Stimulated activated effector memory CD8-positive, alpha-beta T cell treated with anti-CD3 and anti-CD28 coated beads, Interleukin-12 subunit alpha, Interleukin-12 subunit beta, amount 100 ng/mL, for 72 hours (primary cell): ENCODE measurements at regions not wholly inside any gene's neighbourhood (a gene's known extent, or its start where the extent isn't known, plus 50 kb on each side); places are given as distances from the start of the nearest gene placed in this dataset.

Experiments
- ATAC-seq: fragments of 150-1000 bp; cut with Tn5 transposase; 2 replicates; pipeline ENCODE4 v1.10.0; 2021
- DNase-seq, 2 donors: peaks; one replicate each; pipeline ENCODE4 v3.0.0; 2021 to 2022; ENCODE audit warnings: low spot score in 2 of 2
- H3K27ac Mint-ChIP-seq: one replicate; pipeline ENCODE4 v1.8.0; 2022; ENCODE audit warnings: mild to moderate bottlenecking, mixed read lengths
- H3K36me3 Mint-ChIP-seq: one replicate; pipeline ENCODE4 v1.8.0; 2022; ENCODE audit warnings: mild to moderate bottlenecking, mixed read lengths
- H3K4me1 Mint-ChIP-seq: one replicate; pipeline ENCODE4 v1.8.0; 2022; ENCODE audit warnings: mixed read lengths
- H3K4me3 Mint-ChIP-seq: one replicate; pipeline ENCODE4 v1.8.0; 2022; ENCODE audit warnings: mild to moderate bottlenecking, mixed read lengths
- H3K9me3 Mint-ChIP-seq: one replicate; pipeline ENCODE4 v1.8.0; 2022; ENCODE audit warnings: mixed read lengths

DNA sequence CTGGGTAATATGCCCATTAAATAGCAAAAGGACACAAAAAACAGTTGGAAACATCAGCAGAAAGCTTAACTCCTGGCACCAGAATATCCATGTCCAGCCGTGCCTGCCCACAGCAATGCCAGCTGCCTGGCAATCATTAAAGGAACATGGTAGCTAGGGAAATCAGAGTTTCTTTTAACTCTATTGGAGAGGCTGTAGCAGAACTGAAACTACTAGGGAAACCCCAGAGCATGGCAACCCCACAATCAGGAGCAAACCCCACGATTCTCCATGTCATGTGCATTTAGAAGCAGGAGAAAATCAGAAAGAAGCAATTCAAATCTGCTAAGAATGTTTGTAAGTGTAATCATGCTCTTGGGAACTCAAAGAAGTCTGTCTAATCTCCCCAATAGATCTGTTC, 409.0 kb upstream of the SMIM21 start:
- no peaks in the 10 kb centered on the region for H3K4me1 Mint-ChIP-seq
- no peaks in the 10 kb centered on the region for H3K9me3 Mint-ChIP-seq
- H3K4me3 Mint-ChIP-seq, result no peak overlapping the region
- ATAC-seq (no peak), DNase-seq (peak in 1 of 2 donors; percentile 2)
- no peak overlapping the region for H3K27ac Mint-ChIP-seq
- no peaks in the 10 kb centered on the region for H3K36me3 Mint-ChIP-seq

DNA sequence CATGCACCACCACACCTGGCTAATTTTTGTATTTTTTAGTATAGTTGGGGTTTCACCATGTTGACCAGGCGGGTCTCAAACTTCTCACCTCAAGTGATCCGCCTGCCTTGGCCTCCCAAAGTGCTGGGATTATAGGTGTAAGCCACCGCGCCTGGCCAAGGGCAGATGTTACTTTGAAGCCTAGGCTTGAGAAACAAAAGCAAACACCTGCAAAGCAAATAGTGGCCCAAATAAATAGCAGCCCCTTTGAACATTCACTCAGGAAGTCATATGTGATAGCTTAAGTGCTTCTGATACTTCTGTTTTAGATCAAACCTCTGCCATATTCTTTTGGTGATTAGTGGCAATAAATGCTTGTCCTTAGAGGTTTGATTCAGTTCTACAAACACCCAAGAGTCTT, 404.5 kb upstream of the SMIM21 start:
- Mint-ChIP-seq H3K36me3 (no peaks in the 10 kb centered on the region), H3K9me3 (no peaks in the 10 kb centered on the region), H3K27ac (no peak overlapping the region), H3K4me1 (no peaks in the 10 kb centered on the region), H3K4me3 (no peak overlapping the region)
- ATAC-seq (no peak), DNase-seq (no peak)

DNA sequence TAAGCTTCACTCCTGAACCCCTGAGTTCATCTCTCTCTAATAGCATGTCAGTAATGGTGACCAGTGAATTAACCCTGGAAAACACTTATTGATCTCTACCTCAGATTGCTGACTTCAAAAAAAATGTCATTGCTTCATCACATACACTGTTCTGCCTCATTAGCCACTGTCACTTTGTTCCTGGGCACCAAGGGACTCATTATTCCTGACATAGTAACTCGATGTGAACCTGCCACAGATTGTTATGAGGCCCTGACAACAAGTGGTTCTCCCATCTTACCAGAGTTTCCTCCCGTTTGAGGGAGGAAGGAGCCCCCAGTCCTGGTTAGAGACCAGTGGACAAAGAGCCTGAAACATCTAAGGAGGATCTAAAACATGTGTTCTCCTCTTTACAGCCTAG, 403.3 kb upstream of the SMIM21 start:
- H3K27ac Mint-ChIP-seq, result no peak overlapping the region

DNA sequence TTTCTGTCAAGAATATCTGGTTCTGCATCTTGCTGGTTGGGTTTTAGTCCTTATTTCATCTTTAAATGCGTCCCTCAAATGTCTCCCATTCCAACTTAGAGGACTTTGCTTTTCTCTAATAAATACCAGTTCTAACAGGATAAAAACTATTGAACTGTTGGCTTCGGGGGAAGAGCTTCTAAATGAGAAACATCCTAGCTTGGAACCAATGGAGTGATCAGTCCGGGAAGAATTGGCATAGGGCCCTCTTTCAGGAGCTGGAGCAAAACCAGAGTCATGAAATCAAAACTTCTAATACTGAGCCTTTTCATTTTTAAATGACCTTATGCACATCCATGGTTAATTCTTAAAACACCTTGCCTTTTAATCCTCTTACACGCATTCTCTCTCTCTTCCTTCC, 401.6 kb upstream of the SMIM21 start:
- H3K4me1 Mint-ChIP-seq, result no peaks in the 10 kb centered on the region
- no peak for ATAC-seq
- no peak overlapping the region for H3K27ac Mint-ChIP-seq
- H3K36me3 Mint-ChIP-seq, result no peaks in the 10 kb centered on the region
- no peak for DNase-seq
- H3K4me3 Mint-ChIP-seq, result no peak overlapping the region
- no peaks in the 10 kb centered on the region for H3K9me3 Mint-ChIP-seq

More for the DNA sequence above, 403.3 kb upstream of the SMIM21 start:
- ATAC-seq, result no peak
- Mint-ChIP-seq H3K36me3 (no peaks in the 10 kb centered on the region), H3K9me3 (no peaks in the 10 kb centered on the region), H3K4me3 (no peak overlapping the region), H3K4me1 (no peaks in the 10 kb centered on the region)
- no peak for DNase-seq

DNA sequence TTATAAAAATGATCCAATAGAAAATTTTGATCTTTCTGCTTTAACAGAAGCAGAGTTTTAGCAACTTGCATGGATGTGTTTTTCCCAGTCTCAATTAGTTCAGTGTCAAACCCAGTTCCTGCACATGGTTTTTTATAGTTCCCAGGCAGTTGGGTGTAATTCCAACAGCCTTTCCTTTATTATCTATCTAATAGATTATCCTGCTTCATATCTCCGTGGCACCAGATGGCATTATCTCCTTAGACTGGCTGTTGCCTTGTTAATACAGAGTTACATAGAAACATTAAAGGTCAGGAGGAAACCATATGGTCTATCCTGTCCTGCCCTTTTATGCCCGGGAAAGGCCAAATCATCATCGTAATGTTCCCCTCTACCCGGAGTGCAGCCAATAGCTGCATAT, 400.9 kb upstream of the SMIM21 start:
- no peak overlapping the region for H3K4me3 Mint-ChIP-seq
- no peak for ATAC-seq
- H3K9me3 Mint-ChIP-seq, result no peaks in the 10 kb centered on the region
- no peaks in the 10 kb centered on the region for H3K4me1 Mint-ChIP-seq
- no peak overlapping the region for H3K27ac Mint-ChIP-seq
- no peaks in the 10 kb centered on the region for H3K36me3 Mint-ChIP-seq
- no peak for DNase-seq

DNA sequence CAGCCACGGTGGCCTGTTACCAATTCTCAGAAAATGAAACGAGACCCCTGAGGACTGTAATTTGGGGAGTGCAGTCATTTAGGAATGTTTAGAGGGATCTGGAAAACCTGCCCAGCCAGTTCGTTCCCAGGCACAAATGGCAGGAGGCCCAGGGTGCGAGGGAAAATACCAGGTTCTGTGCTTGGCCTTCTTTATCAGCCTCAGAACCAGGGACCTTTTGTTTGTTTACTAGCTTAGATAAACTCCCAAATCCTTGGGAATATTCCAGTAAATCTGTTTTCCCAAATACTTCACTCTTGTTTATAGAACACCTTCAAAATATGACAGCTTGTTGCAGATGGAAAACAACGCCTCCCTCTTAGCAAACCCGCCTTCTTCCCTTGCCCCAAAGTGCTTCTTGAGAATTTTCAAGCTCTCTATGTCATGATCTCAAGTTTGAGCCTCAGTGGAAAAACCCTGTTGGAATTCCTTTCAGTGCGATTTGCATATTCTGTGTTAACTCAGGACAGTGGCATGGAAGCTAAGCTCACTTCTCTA, 400.3 kb upstream of the SMIM21 start:
- DNase-seq (no peak), ATAC-seq (no peak)
- Mint-ChIP-seq H3K4me3 (no peak overlapping the region), H3K4me1 (no peaks in the 10 kb centered on the region), H3K27ac (no peak overlapping the region), H3K36me3 (no peaks in the 10 kb centered on the region), H3K9me3 (no peaks in the 10 kb centered on the region)

DNA sequence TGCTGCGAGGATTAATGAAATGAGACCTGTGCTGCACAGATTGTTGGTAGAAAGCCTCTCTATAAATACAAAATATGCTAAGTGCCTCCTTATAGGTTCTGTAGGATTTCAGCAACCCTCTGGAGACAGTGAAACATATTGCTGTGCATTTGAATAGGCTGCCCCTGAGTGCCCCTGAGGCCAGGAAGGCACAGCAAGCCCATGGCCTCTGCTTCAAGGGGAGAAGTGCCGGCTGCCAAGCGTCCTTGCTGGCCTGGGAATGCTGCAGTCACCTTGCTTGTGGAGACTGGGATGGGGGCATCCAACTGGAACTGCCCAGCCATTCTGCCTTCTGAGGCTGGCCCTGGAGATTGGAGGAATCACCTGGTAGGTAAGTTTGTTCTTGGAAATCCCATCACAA, 397.2 kb upstream of the SMIM21 start:
- Mint-ChIP-seq H3K9me3 (peaks cover 3% of the 10 kb centered on the region), H3K27ac (no peak overlapping the region), H3K4me3 (no peak overlapping the region), H3K36me3 (no peaks in the 10 kb centered on the region), H3K4me1 (no peaks in the 10 kb centered on the region)
- ATAC-seq (no peak), DNase-seq (no peak)

DNA sequence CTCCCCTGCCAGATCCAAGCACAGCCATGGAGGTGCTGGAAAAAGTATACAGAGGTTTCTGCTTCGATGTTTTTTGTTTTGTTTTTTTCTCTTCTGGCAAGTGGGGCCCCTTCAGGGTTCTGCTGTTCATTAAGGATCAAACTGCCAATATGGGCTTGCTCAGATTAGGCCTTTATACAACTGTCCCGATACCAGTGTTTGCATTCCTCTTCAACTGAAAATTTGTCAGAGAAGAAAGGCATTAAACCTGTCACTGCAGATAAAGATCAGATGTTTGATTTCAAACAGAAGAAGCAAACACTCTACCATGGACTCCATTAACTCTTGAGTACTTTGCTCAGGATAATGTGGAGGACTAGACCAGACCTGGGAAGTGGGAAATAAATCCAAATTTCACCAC, 396.0 kb upstream of the SMIM21 start:
- H3K9me3 Mint-ChIP-seq, result peaks cover 3% of the 10 kb centered on the region
- no peaks in the 10 kb centered on the region for H3K4me1 Mint-ChIP-seq
- H3K27ac Mint-ChIP-seq, result no peak overlapping the region
- DNase-seq (no peak), ATAC-seq (no peak)
- no peaks in the 10 kb centered on the region for H3K36me3 Mint-ChIP-seq
- no peak overlapping the region for H3K4me3 Mint-ChIP-seq

DNA sequence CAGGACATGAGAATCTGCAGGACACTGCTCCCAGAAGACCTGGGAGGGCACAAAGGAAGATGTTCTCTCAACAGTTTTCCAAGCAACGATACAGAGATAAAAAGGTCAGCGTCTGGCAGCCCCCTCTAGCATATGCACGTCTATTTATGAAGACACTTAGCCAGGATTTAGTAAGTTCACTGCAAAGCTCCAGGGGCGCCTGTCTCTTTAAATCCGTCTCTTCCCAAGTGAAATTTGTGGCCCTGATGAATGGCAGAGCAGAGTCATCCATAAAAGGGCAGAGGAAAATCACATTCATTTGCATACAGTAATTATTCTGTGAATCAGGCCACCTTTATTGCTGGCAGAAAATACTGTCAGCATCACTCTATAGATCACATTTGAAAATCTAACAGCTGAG, 390.9 kb upstream of the SMIM21 start:
- Mint-ChIP-seq H3K27ac (no peak overlapping the region), H3K36me3 (no peaks in the 10 kb centered on the region), H3K9me3 (peaks cover 3% of the 10 kb centered on the region), H3K4me3 (no peak overlapping the region), H3K4me1 (no peaks in the 10 kb centered on the region)
- DNase-seq, result no peak
- no peak for ATAC-seq

DNA sequence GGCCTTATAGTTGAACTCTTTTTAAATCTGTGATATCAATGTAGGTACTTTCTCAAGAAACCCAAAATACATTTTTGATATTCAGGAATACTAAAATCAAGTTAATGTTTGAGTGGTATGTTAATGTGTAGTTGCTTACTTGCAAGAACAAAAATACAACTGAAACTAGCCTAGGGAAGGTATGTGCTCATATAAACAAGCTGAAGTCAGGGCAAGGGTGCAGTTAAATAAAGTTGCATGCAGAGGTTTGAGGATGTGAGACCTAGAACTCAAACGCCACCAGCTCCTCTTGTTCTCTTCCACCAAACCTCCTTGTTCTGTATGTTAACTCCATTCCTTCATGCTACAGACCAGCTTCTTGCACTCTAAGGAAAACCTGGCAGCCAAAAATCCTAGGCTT, 388.3 kb upstream of the SMIM21 start:
- no peaks in the 10 kb centered on the region for H3K4me1 Mint-ChIP-seq

DNA sequence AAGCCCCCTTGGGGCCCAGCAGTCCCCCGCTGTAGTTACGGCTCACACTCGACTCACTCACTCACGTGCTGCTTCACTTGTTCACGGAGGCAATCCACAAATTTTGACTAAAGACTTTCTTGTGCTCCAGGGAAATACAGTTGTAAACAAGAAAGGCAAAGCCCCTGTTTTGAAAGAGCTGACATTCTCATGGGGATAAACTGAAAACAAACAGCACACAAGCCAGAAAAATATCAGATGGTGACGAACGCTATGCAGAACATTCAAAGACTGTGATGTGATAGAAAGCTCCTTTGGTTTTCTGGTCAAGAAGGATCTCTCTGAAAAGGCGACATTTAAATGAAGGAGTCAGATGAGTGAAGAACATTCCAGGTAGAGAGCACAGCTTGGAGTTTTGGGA, 385.3 kb upstream of the SMIM21 start:
- ATAC-seq (no peak), DNase-seq (no peak)
- no peak overlapping the region for H3K4me3 Mint-ChIP-seq
- no peaks in the 10 kb centered on the region for H3K36me3 Mint-ChIP-seq
- H3K4me1 Mint-ChIP-seq, result no peaks in the 10 kb centered on the region
- H3K9me3 Mint-ChIP-seq, result no peaks in the 10 kb centered on the region
- no peak overlapping the region for H3K27ac Mint-ChIP-seq

More for the DNA sequence above, 388.3 kb upstream of the SMIM21 start:
- no peak for DNase-seq
- H3K27ac Mint-ChIP-seq, result no peak overlapping the region
- H3K36me3 Mint-ChIP-seq, result no peaks in the 10 kb centered on the region
- no peak overlapping the region for H3K4me3 Mint-ChIP-seq
- ATAC-seq, result no peak
- peaks cover 3% of the 10 kb centered on the region for H3K9me3 Mint-ChIP-seq

DNA sequence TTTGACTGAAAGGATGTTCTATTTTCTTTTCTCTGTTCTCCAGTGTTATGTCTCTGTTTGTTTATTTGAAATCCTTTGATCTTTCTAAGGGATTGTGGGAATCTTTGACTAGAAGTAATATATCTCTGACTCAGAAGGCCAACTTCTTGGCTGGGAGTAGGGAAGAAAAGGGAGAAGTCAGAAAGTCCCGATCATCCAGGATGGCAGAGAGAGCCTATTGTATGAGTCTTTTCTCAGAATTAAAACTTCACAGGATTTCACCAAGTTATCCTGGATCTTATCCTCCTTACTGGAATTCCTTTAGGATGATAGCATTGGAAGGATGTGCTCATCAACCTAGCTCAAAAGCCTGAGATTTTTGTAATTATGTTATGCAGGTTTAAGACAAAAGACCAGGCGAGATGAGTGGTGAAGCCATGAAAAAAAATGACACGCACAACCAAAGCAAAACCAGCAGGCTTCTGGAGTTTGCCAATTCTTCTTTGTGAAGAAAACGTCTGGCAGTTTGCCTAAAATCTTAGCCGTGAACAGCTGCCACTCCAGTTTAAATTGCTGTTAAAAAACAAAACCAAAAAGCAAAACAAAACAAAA, 383.6 kb upstream of the SMIM21 start:
- DNase-seq (no peak), ATAC-seq (no peak)
- H3K4me3 Mint-ChIP-seq, result no peak overlapping the region
- no peak overlapping the region for H3K27ac Mint-ChIP-seq
- H3K9me3 Mint-ChIP-seq, result peaks cover 2% of the 10 kb centered on the region
- H3K4me1 Mint-ChIP-seq, result no peaks in the 10 kb centered on the region
- no peaks in the 10 kb centered on the region for H3K36me3 Mint-ChIP-seq

DNA sequence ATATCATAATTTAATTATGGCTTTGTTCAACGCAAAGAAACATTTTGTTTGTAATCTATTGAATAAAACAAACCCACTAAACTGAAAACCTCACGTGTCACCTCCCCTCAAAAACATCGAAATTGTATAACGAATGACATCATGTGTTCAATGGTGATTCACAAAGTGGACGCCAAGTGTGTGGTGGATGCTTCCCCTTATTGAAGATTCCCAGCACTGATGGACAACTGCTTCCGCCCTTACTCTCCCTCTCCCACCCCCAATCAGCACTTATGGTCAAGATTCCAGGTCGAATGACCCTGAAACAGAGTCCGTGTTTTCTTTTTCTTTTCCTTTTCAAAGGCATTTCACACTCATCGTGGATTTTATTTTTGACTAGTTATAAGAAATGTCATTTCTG, 383.0 kb upstream of the SMIM21 start:
- H3K4me1 Mint-ChIP-seq, result no peaks in the 10 kb centered on the region
- H3K27ac Mint-ChIP-seq, result no peak overlapping the region
- peaks cover 2% of the 10 kb centered on the region for H3K9me3 Mint-ChIP-seq
- no peak overlapping the region for H3K4me3 Mint-ChIP-seq
- DNase-seq, result no peak
- ATAC-seq, result no peak
- H3K36me3 Mint-ChIP-seq, result no peaks in the 10 kb centered on the region

DNA sequence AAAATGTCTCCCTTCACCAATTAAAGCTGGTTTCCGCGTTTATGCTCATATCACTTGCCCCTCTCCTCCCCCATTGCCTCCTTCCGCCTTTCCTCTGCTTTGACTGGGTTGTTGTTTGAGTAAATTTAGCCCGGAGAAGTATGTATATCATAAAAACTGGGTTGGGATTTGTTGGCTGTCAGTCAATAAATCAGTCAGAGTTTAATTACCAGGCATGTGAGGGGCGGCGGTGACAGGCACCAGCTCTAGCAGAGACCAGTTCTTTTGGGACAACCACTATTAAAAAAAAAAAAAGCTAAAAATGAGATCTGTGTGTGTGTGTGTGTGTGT, 382.4 kb upstream of the SMIM21 start:
- Mint-ChIP-seq H3K4me1 (no peaks in the 10 kb centered on the region), H3K4me3 (no peak overlapping the region), H3K9me3 (peaks cover 2% of the 10 kb centered on the region), H3K27ac (no peak overlapping the region), H3K36me3 (no peaks in the 10 kb centered on the region)
- no peak for DNase-seq
- no peak for ATAC-seq

DNA sequence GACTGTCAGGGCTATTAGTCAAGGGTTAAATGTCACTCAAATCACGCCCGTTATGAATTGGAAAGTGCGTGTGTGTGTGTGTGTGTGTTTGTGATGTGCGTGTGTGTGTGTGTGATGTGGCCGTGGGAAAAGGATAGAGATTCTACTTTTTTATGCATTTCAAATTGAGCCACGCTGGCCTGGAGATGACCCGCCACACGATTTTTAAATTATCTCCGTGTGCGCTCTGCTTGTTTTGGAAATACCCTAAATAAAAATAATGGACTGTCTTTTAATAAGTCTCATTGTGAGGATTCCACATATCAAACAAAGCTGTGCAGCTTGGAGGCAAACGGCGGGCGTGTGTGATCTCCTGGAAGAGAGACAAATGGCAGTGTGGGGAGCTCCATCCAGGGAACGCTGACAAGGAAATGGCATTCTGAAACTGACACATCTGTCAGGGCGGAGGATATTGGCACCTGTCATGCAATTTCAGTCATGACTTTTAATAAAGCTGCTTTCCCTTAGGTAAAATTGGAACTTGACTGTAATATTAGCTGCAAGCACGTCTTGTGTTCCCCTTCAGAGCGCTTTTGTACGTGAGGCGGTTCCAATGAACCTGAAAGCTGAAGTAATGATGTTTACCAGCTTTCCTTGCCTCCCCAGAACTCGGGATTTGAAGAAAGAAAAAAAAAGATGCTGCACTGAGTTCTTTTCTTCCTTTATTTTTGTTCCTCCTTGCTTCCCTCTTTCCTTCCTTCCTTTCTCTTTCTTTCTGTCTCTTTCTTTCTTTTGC, 381.8 kb upstream of the SMIM21 start:
- no peak overlapping the region for H3K27ac Mint-ChIP-seq
- ATAC-seq (no peak), DNase-seq (no peak)
- no peak overlapping the region for H3K4me3 Mint-ChIP-seq
- H3K4me1 Mint-ChIP-seq, result no peaks in the 10 kb centered on the region
- no peaks in the 10 kb centered on the region for H3K36me3 Mint-ChIP-seq
- peaks cover 2% of the 10 kb centered on the region for H3K9me3 Mint-ChIP-seq

DNA sequence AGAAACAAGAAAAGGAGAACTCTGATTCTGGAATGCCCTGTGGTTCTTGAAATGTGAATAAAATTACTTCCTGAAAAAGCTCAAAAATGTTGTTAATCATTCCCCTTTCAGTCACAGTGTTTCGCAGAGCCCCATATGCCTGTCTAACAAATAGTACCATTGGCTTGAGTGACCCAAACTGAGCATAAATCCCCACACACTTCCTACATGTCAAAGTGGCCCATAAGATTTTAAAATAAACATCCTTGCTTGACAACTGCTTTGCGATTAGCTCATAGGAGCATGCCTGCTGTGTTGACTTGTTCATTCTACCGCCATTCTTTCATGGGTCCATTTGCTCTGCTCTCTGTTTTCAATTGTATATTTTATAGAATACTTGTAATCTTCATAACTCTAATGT, 377.8 kb upstream of the SMIM21 start:
- Mint-ChIP-seq H3K36me3 (no peaks in the 10 kb centered on the region), H3K9me3 (peaks cover 2% of the 10 kb centered on the region), H3K4me1 (no peaks in the 10 kb centered on the region), H3K27ac (no peak overlapping the region), H3K4me3 (no peak overlapping the region)
- no peak for DNase-seq
- no peak for ATAC-seq
